ENCODE measurements at regions not wholly inside any gene's neighbourhood (a gene's known extent, or its start where the extent isn't known, plus 50 kb on each side); places are given as distances from the start of the nearest gene placed in this dataset.

GRCh38 chr2:105464325-105464724 lies 65.5 kb upstream of the FHL2 start:
- no peaks in the 10 kb centered on the region for H3K36me3 ChIP-seq
- no peaks in the 10 kb centered on the region for H3K4me1 ChIP-seq (ENCODE audit: low read depth)
- no peak overlapping the region for H3K27ac ChIP-seq
- no peaks in the 10 kb centered on the region for H3K27me3 ChIP-seq
- DNase-seq (ENCODE audit: low read depth in 1 of 2, low spot score in 1 of 2), result no peak
- no peak overlapping the region for H3K4me3 ChIP-seq
- H3K9me3 ChIP-seq (ENCODE audit: low read depth), result no peaks in the 10 kb centered on the region
- TF ChIP-seq CTCF (IDR thresholded peaks at IDR 0.05; ENCODE audit: low read depth, low read length), result no peak

- no peak for TF ChIP-seq CTCF (IDR thresholded peaks at IDR 0.05; ENCODE audit: low read depth, low read length)
- H3K27ac ChIP-seq, result no peak overlapping the region
- H3K9me3 ChIP-seq (ENCODE audit: low read depth), result no peaks in the 10 kb centered on the region
- H3K4me3 ChIP-seq, result no peak overlapping the region
- no peaks in the 10 kb centered on the region for H3K36me3 ChIP-seq
- no peak for DNase-seq (ENCODE audit: low read depth in 1 of 2, low spot score in 1 of 2)
- no peaks in the 10 kb centered on the region for H3K27me3 ChIP-seq
- H3K4me1 ChIP-seq (ENCODE audit: low read depth), result no peaks in the 10 kb centered on the region
Observed at GRCh38 chr2:105460048-105460732, 61.3 kb upstream of the FHL2 start.

GRCh38 chr2:105458076-105458475 lies 59.2 kb upstream of the FHL2 start:
- no peaks in the 10 kb centered on the region for H3K36me3 ChIP-seq
- no peak for TF ChIP-seq CTCF (IDR thresholded peaks at IDR 0.05; ENCODE audit: low read depth, low read length)
- peaks cover 4% of the 10 kb centered on the region for H3K4me1 ChIP-seq (ENCODE audit: low read depth)
- no peak for DNase-seq (ENCODE audit: low read depth in 1 of 2, low spot score in 1 of 2)
- no peaks in the 10 kb centered on the region for H3K27me3 ChIP-seq
- H3K4me3 ChIP-seq, result no peak overlapping the region
- no peaks in the 10 kb centered on the region for H3K9me3 ChIP-seq (ENCODE audit: low read depth)
- H3K27ac ChIP-seq, result no peak overlapping the region

GRCh38 chr2:105455488-105456003 lies 56.7 kb upstream of the FHL2 start:
- Histone ChIP-seq H3K36me3 (no peaks in the 10 kb centered on the region), H3K27me3 (no peaks in the 10 kb centered on the region), H3K9me3 (ENCODE audit: low read depth) (no peaks in the 10 kb centered on the region), H3K4me3 (no peak overlapping the region), H3K4me1 (ENCODE audit: low read depth) (peaks cover 4% of the 10 kb centered on the region), H3K27ac (no peak overlapping the region)
- TF ChIP-seq CTCF (IDR thresholded peaks at IDR 0.05; ENCODE audit: low read depth, low read length), result no peak
- peak in 1 of 2 donors; percentile 92 for DNase-seq (ENCODE audit: low read depth in 1 of 2, low spot score in 1 of 2)

- Histone ChIP-seq H3K27me3 (no peaks in the 10 kb centered on the region), H3K4me3 (no peak overlapping the region), H3K9me3 (ENCODE audit: low read depth) (no peaks in the 10 kb centered on the region), H3K4me1 (ENCODE audit: low read depth) (peaks cover 4% of the 10 kb centered on the region), H3K36me3 (no peaks in the 10 kb centered on the region), H3K27ac (no peak overlapping the region)
- peak; percentile 64 for TF ChIP-seq CTCF (IDR thresholded peaks at IDR 0.05; ENCODE audit: low read depth, low read length)
- peak; percentile 44 to 77 for DNase-seq (ENCODE audit: low read depth in 1 of 2, low spot score in 1 of 2)
Observed at GRCh38 chr2:105454801-105455485, 56.1 kb upstream of the FHL2 start.

Data from cardiac muscle cell (in vitro differentiated cells and primary cell).